HUES64 (cell line): ENCODE measurements at regions not wholly inside any gene's neighbourhood (a gene's known extent, or its start where the extent isn't known, plus 50 kb on each side); places are given as distances from the start of the nearest gene placed in this dataset.

Source experiments
- H3K27ac ChIP-seq: 2 replicates; pipeline ENCODE4 v1.7.0; 2013; ENCODE audit warnings: low read depth, low read length, inconsistent platforms
- H3K27me3 ChIP-seq: 2 replicates; pipeline ENCODE4 v1.6.1; 2013; ENCODE audit warnings: mild to moderate bottlenecking, low read length; ENCODE audit not compliant: insufficient read depth
- H3K36me3 ChIP-seq: 2 replicates; pipeline ENCODE4 v1.6.1; 2013; ENCODE audit warnings: mild to moderate bottlenecking, low read length; ENCODE audit not compliant: insufficient read depth
- H3K4me1 ChIP-seq: 2 replicates; pipeline ENCODE4 v1.6.1; 2013; ENCODE audit warnings: mild to moderate bottlenecking, low read length, moderate library complexity; ENCODE audit not compliant: insufficient read depth
- H3K4me3 ChIP-seq: 2 replicates; pipeline ENCODE4 v1.5.1; 2013; ENCODE audit warnings: mild to moderate bottlenecking, low read length, moderate library complexity
- H3K9ac ChIP-seq: 2 replicates; pipeline ENCODE4 v1.6.1; 2013; ENCODE audit warnings: mild to moderate bottlenecking, low read depth, low read length
- H3K9me3 ChIP-seq: 2 replicates; pipeline ENCODE4 v1.6.1; 2013; ENCODE audit warnings: low read depth, low read length; ENCODE audit not compliant: insufficient read depth
- WGBS: fragments of 150-250, 120-280 bp; methylation state at CpG from one replicate; pipeline ENCODE4 v1.1.7; 2013; ENCODE audit warnings: missing lambda C conversion rate; 5-methylcytosine and 5-hydroxymethylcytosine counted together

DNA sequence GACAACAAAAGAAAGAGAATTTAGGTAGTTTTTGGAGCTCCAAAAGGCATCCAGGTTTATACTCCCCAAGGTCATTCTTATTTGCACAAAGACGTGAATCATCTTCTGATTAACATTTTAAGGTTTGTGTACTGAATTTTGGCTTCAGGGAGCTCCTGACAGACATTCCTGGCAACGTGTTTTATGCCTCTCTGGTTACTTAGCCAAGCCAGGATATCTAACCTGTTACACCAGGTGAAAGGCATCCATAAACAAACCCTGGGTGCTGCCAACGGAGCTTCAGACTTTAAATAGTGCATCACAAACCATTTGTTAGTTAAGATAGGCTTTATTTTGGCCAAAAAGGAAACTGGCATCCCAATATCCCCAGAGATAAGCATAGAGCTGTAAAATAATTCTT lies 997.3 kb downstream of the ARAP2 start:
- no peak overlapping the region for H3K27ac ChIP-seq

DNA sequence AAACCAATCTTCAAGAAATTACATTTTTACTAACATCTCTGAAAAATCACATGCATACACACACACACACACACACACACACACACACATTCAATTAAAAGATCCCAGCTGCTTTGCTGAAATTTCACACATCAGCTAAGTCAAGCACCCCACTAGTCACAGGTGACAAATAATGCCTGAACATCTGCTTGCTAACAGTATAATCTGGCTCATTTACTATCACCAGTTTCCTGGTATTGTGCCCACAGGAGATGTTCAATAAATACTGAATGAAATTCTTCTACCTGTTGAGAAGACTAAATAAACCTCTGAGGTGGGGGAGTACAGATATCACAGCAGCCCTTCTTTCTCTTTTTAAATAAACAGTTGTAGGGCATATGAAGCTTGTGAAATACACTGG lies 994.0 kb downstream of the ARAP2 start:
- Histone ChIP-seq H3K9ac (no peak overlapping the region), H3K27ac (no peak overlapping the region), H3K36me3 (no peaks in the 10 kb centered on the region), H3K9me3 (no peaks in the 10 kb centered on the region), H3K4me3 (no peak overlapping the region), H3K27me3 (no peaks in the 10 kb centered on the region), H3K4me1 (peaks cover 15% of the 10 kb centered on the region)

More for the DNA sequence above, 997.3 kb downstream of the ARAP2 start:
- H3K4me1 ChIP-seq = peaks cover 15% of the 10 kb centered on the region
- H3K36me3 ChIP-seq = no peaks in the 10 kb centered on the region
- H3K9me3 ChIP-seq = no peaks in the 10 kb centered on the region
- WGBS = 50% methylated on average over 3 of the region's 3 CpGs
- no peak overlapping the region for H3K4me3 ChIP-seq
- no peak overlapping the region for H3K9ac ChIP-seq
- no peaks in the 10 kb centered on the region for H3K27me3 ChIP-seq

DNA sequence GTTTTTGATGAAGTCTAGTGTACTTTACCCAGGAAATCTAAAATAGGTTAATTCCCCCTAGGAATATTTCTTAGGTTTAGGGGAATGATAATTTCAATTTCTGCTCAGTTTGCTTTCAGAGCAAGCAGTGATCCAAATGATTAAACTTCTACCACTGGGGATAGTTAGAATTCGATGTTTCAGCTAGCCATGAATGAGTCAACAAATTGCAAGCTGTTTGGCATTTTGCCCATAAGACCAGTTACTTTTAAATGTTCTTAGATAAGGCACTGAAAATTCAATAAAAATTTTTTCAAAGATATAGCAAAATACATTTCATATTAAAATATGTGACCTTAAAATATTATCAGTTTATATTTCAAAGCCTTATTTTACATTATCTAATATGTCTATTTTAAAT lies 993.6 kb downstream of the ARAP2 start:
- Histone ChIP-seq H3K9ac (no peak overlapping the region), H3K27me3 (no peaks in the 10 kb centered on the region), H3K9me3 (no peaks in the 10 kb centered on the region), H3K4me3 (no peak overlapping the region), H3K36me3 (no peaks in the 10 kb centered on the region), H3K4me1 (peaks cover 15% of the 10 kb centered on the region), H3K27ac (no peak overlapping the region)
- 86% methylated on average over 1 of the region's 1 CpG for WGBS

DNA sequence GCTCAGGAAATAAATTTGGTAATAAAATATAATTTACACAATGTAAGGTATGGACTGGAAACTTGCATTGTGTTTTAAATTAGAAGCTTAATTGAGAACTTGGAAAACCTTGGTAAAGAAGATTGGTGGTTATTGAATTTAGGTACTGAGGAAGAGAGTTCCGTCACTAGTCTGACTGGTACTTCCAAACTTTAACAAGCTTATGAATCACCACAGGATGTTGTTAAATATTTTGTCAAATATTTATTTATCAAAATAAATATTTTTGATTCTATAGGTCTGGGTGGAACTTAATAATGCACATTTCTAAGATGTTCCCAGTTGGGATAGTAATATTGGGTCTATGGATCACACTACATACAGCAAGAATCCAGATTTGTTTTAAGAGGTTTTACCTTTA lies 992.2 kb downstream of the ARAP2 start:
- Histone ChIP-seq H3K4me3 (no peak overlapping the region), H3K27me3 (no peaks in the 10 kb centered on the region), H3K27ac (no peak overlapping the region), H3K9me3 (no peaks in the 10 kb centered on the region), H3K36me3 (no peaks in the 10 kb centered on the region), H3K4me1 (peaks cover 6% of the 10 kb centered on the region), H3K9ac (no peak overlapping the region)
- WGBS = 100% methylated on average over 1 of the region's 1 CpG

DNA sequence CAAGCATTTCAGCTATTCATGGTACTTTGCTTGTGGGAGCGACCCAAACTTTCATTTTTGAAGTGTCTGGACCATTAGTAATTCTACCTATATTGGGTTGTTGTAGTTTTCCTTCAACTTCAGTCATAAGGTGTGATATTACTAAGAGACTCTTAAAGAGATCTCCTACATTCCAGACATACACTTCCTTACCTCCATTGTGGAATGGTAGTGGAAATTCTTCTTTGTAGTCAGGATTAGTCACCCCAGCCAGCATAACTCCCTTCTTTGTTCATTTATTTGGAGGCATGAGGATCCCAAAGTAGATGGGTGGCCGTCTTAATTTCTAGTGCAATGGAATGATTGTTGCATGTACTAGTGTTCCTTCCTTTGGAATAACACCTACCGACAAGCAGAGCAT lies 991.4 kb downstream of the ARAP2 start:
- peaks cover 4% of the 10 kb centered on the region; the same call in 1 of the 2 replicates for H3K4me1 ChIP-seq
- H3K27ac ChIP-seq = no peak overlapping the region
- H3K36me3 ChIP-seq = no peaks in the 10 kb centered on the region
- WGBS = 83% methylated on average over 3 of the region's 3 CpGs
- no peak overlapping the region for H3K9ac ChIP-seq
- H3K9me3 ChIP-seq = no peaks in the 10 kb centered on the region
- no peak overlapping the region for H3K4me3 ChIP-seq
- H3K27me3 ChIP-seq = no peaks in the 10 kb centered on the region

DNA sequence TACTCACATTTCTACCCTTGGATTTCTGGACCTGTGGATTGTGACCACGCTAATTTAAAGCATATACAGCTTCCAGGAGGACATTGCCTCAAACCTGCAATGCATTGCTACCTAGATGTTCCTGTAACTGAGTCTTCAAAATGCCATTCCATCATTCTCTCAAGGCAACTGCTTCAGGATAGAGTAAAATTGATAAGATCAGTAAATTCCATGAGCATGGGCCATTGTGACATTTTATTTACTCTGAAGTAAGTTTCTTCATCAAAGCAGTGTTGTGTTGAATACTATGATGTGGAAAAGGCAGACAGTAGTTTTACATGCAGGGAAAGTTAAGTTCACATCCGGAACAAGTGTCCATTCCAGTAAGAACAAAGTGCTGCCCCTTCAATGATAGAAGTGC lies 991.0 kb downstream of the ARAP2 start:
- Histone ChIP-seq H3K36me3 (no peaks in the 10 kb centered on the region), H3K9me3 (no peaks in the 10 kb centered on the region), H3K27me3 (no peaks in the 10 kb centered on the region), H3K9ac (no peak overlapping the region), H3K4me1 (peaks cover 4% of the 10 kb centered on the region; the same call in 1 of the 2 replicates), H3K27ac (no peak overlapping the region), H3K4me3 (no peak overlapping the region)
- whole genome bisulfite sequencing = 98% methylated on average over 2 of the region's 2 CpGs

DNA sequence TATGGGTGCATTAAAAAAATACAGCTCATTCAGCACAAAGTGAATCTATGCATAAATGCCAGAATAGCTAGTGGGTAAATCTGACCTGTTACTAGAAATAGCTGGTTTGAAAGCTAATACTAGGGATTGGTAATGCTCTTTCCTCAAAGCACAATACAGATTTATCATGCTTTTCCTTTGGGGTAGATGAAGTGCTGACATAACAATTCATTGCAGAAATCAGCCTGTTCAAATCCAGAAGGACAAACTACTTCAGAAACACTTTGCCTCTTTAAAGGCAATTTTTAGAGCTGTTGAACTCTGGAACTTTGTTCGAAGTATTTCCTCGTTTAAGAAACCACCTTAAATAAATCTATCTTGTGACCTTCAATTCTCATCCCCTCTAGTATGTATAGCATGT lies 957.9 kb downstream of the ARAP2 start:
- H3K4me3 ChIP-seq = no peak overlapping the region
- no peaks in the 10 kb centered on the region for H3K27me3 ChIP-seq
- 100% methylated on average over 2 of the region's 2 CpGs for WGBS
- no peak overlapping the region for H3K27ac ChIP-seq
- no peaks in the 10 kb centered on the region for H3K4me1 ChIP-seq
- H3K9ac ChIP-seq = no peak overlapping the region
- H3K9me3 ChIP-seq = no peaks in the 10 kb centered on the region
- no peaks in the 10 kb centered on the region for H3K36me3 ChIP-seq

DNA sequence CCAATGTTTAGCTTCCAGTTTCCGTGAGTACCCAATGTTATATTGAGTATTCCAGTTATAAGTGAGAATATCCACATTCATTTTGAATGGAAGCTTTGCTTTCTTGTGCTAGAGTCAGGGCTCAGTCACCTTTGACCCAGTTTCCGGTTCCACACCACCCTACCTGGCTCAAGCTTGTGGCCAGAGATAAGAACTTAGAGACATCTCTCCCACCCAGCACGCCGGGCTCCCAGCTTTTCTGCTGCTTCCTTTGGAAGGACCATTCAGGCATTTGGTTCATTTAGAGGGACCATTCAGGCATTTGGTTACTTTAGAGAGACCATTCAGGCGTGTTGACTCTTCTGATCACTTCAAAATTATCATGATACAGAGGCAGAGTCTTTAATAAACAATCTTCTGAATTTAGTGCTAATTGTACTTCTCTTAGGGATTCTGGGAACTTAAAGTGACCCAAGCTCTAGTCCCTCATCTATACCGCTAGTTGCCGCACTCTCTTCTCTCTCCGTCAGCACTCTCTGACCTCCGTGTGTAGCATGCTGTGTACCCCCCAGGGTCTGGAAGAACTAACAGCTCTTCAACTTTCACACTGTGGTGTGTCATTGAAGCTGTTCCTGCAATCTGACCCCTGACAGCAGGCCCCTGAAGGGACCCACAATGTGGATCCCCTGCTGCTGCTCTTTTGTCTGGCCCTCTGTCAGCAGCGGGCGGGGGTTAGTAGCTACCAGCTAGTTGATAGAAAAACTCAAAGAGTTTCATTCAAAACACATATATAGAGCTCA lies 943.1 kb downstream of the ARAP2 start:
- WGBS = 38% methylated on average over 10 of the region's 11 CpGs
- H3K36me3 ChIP-seq = no peaks in the 10 kb centered on the region
- H3K9me3 ChIP-seq = no peaks in the 10 kb centered on the region
- peak overlapping the region; percentile 6; the same call in 1 of the 2 replicates for H3K4me3 ChIP-seq
- no peaks in the 10 kb centered on the region for H3K27me3 ChIP-seq
- H3K27ac ChIP-seq = no peak overlapping the region
- peaks cover 14% of the 10 kb centered on the region for H3K4me1 ChIP-seq
- H3K9ac ChIP-seq = no peak overlapping the region

DNA sequence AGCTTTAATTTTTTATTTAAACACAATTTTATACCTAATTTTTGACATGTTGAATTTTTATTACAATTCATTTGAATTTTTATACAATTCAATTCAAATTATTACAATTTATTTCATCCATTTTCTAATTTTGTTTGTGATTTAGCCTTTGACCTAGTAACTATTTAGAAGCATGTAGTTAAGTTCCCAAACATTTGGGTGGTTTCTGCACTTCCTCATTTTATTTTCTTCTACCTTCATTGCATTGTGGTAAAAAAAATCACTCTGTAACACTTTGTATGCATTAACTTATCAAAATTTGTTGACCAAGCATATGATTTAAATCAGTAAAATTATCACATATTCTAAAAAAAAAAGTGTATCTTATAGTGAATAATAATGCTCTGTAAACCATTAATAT lies 928.9 kb downstream of the ARAP2 start:
- Histone ChIP-seq H3K27ac (no peak overlapping the region), H3K27me3 (no peaks in the 10 kb centered on the region), H3K4me1 (no peaks in the 10 kb centered on the region), H3K9ac (no peak overlapping the region), H3K4me3 (no peak overlapping the region), H3K9me3 (no peaks in the 10 kb centered on the region), H3K36me3 (no peaks in the 10 kb centered on the region)

DNA sequence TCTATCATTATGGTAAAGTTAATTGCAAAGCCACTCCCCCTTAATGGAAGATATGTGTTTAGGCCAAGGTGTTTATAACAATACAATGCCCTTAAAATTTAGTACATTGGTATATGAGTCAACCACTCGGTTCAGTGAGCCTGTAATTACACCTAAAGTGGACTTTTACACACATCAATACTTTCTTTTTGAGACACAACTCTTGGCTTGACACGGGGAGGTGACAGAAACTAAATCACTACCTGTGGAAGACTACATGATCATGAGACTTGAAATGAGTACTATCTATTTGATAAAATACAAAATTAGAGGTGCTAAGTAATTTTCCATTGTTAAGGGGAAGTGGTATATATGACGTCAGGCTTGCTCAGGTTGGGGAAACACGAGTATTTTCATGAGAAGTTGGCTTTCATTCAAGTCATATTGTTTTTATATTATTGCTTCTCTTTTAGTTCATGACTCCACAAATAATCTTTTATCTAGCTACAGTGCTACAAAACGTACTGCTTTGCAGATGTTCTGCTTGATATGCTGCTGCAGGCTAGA lies 918.3 kb downstream of the ARAP2 start:
- Histone ChIP-seq H3K9ac (no peak overlapping the region), H3K27ac (no peak overlapping the region)

DNA sequence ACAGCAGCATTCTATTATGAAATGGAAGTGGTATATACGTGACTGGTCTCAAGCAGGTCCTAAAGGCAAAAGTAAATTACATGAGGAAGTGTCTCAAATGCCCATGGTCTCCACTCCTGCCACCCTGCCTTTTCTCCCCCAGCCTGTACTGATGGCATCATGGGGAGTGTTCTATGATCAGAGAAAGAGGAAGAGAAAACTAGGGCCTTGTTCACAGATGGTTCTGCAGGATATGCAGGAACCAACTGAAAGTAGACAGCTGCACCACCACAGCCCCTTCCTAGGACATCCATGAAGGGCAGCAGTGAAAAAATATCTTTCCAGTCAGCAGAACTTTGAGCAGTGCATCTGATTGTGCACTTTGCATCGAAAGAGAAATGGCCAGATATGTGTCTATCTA lies 901.5 kb downstream of the ARAP2 start:
- Histone ChIP-seq H3K9me3 (no peaks in the 10 kb centered on the region), H3K9ac (no peak overlapping the region), H3K27me3 (no peaks in the 10 kb centered on the region), H3K27ac (no peak overlapping the region), H3K4me3 (no peak overlapping the region), H3K4me1 (no peaks in the 10 kb centered on the region), H3K36me3 (no peaks in the 10 kb centered on the region)
- WGBS = 100% methylated on average over 1 of the region's 2 CpGs

More for the DNA sequence above, 918.3 kb downstream of the ARAP2 start:
- no peaks in the 10 kb centered on the region for H3K27me3 ChIP-seq
- H3K36me3 ChIP-seq = no peaks in the 10 kb centered on the region
- H3K4me3 ChIP-seq = no peak overlapping the region
- no peaks in the 10 kb centered on the region for H3K4me1 ChIP-seq
- WGBS = 100% methylated on average over 3 of the region's 5 CpGs
- H3K9me3 ChIP-seq = no peaks in the 10 kb centered on the region
